Sigmoid colon (tissue), 4 donors: ENCODE measurements at regions not wholly inside any gene's neighbourhood (a gene's known extent, or its start where the extent isn't known, plus 50 kb on each side); places are given as distances from the start of the nearest gene placed in this dataset.

ENCODE experiments used
- EP300 ChIP-seq, 4 donors: sonication (generic); formaldehyde crosslinking; IDR thresholded peaks; one replicate each; pipeline ENCODE4 v1.6.1; 2017; ENCODE audit warnings: antibody characterized with exemption in 4 of 4
- POLR2A ChIP-seq, 2 donors: fragments of 450-650 bp; IDR thresholded peaks; one replicate each; pipeline ENCODE4 v1.6.1; 2016; ENCODE audit warnings: antibody characterized with exemption in 2 of 2, mild to moderate bottlenecking in 2 of 2, moderate library complexity in 2 of 2

DNA sequence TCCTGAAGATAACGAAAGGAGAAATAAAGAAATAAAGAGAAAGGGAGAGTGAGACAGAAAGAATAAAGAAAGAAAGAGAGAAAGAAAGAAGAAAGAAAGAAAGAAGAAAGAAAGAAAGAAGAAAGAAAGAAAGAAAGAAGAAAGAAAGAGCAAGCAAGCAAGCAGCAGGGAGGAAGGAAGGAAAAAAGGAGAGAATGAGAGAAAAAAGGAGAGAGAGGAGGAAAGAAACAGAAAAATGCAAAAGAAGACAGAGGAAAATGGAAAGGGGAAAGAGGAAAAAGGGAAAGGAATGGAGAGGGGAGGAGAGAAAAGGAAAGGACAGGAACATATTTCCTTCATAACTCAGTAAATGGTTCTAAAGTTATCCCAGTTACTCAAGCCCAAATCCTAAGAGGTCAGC lies 978.8 kb upstream of the CDH9 start:
- TF ChIP-seq EP300 (IDR thresholded peaks at IDR 0.05) (no peak), POLR2A (IDR thresholded peaks at IDR 0.05) (no peak)
